ENCODE measurements at regions not wholly inside any gene's neighbourhood (a gene's known extent, or its start where the extent isn't known, plus 50 kb on each side); places are given as distances from the start of the nearest gene placed in this dataset.

DNA sequence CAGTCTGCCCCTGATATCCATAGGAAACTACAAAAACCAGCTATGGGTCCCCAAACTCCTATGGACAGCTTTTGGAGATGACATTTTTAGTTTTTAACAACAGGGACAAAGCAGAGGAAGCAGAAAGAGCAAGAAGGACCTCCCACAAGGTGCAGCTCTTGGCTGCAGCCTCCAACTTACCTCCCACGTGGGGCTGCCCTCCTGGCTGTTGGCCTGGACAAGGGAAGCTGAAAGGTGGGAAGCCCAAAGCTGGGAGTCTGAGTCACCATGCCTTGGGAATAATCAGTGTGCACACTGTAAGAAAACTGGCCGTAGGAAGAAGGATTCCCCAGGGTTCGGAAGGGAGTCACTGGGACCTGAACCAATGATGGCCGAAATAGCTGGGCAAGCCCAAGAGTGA is 51.8 kb upstream of the PAX1 start:
- no peak for DNase-seq

DNA sequence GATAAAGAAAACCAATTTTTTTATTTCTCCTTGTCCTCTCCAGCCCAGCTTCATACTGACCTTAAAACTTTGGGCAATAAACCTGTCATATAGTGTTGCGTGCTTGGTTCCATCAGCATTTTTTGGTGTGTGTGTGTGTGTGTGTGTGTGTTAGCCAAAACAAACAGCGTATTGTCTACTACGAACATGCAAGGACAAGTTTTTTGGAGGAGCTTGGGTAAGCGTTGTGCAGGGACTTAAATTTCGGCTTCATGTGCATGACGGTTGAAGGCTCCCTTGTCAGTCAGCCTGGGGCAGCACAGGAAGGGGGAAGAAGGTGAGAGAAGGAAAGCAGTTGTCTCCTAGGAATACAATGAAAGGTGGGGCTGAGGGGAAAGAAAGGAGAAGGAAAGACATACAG is 62.0 kb upstream of the PAX1 start:
- no peak for DNase-seq

DNA sequence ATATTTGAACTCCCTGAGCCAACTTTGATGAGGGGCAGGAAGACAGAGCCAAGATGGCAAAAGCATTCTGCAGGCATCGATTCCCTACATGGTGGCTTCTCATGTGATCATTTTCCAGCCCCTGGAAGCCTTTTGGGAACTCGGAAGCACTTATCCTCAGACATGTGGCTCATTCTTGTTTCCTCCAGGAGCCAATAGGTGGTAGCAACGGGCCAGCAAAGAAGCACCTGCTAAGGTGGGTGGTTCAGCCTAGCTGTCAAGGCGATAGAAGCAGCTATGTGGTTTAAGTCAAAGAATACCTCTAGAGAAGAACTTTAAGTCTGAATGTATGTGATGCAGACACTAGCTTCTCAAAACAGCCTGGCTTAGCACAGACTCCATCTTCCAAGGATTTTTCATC is 64.9 kb upstream of the PAX1 start:
- peak; percentile 28 for DNase-seq

DNA sequence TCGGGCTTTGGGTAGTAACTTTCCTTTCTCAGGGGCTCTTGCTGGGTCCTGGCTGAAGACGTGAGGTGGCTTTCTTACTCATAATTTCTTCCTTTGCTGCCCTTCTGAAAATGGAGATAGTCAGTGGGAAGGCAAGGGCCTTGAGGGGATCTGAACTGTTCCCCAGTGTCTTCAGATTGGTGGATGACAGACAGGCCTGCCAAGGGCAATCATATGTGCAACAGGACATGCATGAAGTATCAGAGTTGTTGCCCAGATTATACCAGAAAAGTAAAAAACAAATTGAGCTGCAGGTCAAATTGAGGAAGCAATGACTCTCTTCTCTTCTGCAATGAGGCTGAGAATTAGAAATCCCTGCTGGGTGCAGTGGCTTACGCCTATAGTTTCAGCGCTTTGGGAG is 71.6 kb upstream of the PAX1 start:
- no peak for DNase-seq

DNA sequence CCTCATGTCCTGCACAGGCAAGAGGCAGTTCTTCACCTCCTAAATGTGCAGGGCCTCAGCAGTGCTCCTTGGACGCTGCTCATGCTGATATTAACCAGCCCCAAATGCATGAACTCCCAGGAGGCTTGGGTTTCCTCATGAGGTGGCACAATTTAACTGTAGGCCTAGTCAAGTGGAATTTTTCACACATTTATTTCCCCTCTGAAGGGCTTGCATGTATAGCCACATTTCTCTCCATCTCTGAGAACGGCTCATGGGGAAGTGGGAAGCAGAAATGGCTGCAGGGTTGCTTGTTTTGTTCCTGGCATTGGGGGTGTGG is 72.8 kb upstream of the PAX1 start:
- DNase-seq, result no peak

DNA sequence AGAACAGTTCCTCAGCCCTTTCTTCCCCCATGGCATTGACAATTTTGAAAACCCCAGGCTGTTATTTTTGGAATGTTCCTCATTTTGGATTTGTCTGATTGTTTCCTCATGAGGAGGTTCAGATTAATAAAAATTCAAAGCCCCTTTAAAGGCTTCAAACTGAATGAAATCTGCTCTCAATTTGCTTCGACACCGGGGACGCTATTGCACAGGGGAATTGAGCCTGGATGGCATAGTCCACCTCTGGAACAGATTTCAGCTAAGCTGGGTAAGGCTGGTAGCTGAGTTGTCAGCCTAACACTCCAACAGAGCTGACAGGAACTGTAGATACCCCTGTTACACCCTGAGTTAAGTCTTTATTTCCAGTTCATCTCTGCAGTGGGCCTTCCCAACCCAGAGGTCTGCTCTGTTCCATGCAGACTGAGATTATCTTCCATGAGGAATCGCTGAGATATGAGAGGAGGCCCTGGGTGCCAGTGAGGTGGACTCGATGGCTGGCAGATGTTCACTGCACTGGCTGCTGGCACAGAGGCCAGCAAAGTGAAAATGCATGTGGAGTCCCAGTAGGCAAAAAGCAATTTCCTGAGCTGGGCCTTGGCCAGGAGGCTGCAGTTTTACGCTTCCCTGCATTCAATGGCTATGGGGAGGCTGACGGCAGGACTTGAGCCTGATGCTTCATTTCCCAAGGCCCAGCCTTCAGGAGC is 73.3 kb upstream of the PAX1 start:
- DNase-seq, result no peak

DNA sequence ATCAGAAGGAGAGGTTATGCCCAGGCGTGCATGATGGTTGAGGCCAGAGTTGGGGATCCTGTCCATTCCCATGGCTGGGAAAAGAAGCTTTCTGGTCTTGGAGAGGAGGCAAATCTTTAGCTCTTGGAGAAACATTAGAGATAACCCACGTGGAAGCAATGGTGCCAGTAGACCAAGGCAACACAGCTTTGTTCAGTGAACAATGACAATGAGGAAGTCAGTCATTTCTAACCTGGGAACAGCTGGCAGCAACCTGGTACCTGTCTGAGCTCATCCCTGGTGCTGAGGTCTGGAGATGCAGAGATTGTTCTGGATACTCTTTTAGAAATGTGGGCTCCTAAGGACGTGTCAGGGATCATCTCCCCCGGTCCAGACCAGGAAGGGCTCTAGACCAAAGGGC is 76.7 kb upstream of the PAX1 start:
- DNase-seq, result no peak

DNA sequence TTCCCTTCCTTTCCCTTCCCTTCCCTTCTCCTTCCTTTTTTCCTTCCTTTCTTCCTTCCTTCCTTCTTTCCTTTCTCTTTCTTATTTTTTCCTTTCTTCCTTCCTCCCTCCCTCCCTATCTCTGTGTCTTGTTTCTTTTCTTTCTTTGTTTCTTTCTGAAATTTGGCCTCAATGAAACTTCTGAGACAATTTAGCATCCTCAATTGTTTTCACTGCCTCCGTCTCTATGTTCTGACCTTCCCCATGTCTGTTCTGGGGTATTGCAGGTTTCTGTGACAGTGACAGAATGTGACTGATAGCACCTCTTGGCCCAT is 81.7 kb upstream of the PAX1 start:
- no peak for DNase-seq

DNA sequence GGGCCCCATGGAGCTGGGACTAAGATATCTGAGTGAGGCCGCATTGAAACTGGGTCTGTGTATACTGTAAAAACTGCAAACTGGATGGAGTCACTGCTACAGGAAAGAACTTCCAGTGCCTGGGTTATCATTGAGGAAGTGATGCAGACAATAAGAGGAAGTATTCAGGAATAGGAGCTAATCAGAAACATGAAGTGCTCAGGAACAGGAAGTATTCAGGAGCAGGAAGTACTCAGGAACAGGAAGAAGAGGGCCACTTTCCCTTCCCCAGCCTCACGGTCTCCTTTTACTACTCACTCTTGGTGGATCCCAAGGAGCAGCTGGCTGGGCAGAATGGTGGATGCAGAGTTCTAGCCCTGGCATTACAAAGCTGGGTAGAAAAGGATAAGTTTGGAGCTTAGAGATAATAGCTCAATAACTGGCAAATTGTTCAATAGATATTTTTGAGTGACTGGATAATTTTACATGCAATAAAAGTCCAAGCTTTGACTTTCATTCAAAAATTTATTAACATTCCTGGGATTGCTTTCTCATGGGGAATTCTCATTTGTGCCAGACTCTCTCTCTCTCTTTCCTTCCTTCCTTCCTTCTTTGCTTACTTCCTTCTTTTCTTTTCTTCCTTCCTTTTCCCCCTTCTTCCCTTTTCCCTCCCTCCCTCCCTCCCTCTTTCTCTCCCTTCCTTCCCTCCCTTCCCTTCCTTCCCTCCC is 82.2 kb upstream of the PAX1 start:
- no peak for DNase-seq

DNA sequence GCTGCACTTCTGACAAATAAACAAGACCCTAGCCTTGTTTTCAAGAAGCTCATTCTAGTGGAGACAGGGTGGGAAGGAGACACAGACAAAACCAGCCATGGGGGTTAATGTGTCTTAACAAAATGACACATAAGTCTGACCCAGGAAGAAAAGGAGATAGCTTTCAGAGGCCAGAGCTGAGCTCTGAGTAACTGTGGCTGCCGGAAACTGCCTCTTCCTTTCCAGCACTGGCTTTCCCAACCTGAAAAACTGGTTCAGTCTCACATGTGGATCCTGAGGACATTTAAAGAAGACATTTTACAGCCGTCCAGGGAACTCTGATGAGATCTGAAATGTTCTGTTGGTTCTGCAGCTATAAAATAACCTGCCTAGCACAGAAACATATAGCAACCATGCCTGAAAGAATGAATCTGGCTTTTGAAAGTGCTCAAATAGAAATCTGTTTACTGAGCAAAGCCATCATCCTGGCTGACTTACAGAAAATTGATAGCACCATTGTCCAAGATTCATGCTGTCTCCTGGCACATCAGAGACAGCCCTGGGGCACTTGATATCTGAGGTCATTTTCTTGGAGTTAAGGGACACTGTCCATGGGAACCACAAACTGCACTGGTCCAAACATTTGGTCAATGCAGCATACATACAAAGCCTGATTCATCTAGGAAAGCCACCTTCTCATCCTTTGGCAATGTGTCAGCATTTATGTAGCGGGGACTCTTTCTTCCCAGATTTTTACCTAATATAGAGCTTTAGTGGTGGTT is 83.2 kb upstream of the PAX1 start:
- DNase-seq, result peak; percentile 17

DNA sequence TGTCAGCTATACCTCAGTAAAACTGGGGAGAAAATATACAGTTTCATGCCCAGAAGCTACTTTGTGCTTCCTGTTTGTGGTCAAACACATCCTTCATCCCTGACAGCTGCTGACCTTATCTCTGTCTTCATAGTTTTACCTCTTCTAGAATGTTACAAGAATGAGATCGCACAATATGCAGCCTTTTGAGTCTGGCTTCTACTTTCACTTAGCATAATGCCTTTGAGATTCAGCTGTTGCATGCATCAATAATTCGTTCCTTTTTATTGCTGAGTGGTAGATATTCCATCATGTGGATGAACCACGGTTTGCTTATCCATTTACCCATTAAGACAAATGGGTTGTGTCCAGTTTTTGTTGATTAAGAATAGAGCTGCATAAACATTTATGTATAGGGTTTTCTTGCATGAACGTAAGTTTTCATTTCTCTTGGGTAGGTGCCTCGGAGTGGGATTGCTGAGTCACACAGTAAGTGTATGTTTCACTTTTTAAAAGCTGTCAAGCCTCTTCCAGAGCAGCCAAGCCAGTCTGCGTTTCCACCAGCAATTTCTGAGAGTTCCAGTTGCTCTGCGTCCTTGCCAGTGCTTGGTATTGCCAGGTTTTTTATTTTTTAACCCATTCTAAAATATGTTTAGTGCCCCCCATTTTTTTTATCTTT is 86.6 kb upstream of the PAX1 start:
- DNase-seq, result no peak

DNA sequence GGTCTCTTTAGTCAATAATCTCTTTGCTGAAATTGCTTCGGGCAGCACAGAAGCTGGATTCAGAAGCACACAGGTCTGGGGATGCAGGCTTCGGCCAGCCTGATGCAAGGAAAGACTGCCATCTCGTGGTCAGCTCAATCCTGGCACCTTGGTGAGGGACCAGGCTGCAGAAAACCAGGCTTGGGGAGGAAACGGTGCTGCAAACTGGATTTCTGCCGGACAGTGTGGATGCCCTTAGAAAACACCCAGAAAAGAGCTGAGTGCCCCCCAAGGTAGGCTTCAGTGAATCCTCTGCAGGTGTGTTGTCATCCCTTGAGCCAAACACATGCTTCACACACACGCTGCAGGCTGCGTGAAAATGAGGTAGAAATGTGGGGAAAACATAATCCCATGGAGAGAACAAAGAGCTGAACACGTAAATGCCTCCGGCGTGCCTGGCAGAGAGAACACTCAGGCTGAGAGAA is 89.8 kb upstream of the PAX1 start:
- DNase-seq, result peak; percentile 75

DNA sequence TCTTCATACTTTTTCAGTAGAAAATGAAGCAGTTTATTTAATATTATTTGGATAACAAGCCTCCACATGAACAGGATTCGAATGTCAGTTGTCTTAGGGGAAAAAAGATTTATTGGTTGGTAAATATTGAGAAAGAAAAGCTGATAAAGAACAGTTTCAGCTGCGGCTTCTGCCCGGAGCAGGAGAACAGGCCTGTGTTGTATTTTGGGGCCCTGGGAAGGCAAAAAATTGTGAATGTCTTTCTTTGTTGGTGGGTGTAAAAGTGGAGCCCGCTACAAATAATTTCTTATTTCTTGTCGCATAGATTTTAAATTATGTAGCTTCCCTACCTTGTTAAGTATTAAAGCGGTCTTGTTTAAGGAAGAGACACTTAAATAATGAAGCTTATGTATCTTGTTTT is 90.5 kb upstream of the PAX1 start:
- no peak for DNase-seq

DNA sequence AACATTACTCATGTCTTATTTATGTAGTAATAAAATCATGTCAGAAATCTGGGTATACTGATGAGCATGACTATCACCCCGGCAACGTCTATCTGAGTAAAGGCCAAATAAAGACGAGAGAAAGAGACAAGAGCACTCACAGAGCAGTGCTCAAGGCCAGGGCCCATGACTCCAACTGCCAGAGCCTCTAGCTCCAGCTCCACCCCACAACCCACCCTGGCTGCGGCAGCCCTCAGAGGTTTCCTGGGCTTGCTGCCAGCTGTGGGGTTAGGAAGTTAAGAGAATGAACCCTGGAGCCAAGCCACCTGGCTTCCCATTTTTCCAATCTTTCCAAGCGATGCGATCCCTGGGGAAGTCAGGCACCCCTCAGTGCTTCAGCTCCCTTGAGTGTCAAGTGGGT is 92.0 kb upstream of the PAX1 start:
- DNase-seq, result peak; percentile 91

DNA sequence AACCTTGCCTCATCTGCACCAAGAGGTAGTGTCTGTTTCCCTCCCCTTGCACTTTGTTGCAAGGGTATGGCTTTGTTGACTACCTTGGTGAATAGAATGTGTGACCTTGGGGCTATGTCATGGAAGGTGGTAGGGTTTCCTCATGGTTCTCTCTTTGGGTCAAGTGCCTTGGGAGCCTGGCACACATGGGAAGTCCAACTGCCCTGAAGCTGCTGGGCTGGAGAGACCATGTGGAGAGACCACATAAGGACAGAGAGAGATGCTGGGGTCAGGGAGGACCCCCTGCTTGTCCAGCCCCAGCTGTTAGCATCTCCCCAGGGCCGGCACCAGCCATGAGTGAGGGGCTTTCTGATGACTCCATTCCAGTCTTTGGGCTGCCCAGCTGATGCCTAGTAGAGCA is 95.5 kb upstream of the PAX1 start:
- no peak for DNase-seq

DNA sequence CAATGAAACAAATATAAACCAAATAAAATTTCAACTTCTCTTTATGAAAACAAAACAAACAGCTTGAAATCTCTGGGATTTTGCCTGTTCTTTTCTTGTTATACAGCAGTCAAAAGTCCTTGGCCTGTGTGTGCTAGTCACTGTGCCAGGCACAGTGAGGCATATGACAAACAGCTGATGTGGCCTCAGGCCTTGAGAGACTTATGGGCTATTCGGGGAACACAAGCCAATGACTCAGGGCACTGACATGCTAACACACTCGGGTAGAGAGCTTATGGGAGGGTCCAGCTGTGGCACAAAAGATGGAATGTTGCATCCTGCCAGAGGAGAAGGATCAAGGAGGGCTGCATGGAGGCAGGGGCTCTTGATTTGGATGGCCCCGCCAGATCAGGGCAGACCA is 95.4 kb upstream of the NKX2-2 start:
- DNase-seq, result no peak

DNA sequence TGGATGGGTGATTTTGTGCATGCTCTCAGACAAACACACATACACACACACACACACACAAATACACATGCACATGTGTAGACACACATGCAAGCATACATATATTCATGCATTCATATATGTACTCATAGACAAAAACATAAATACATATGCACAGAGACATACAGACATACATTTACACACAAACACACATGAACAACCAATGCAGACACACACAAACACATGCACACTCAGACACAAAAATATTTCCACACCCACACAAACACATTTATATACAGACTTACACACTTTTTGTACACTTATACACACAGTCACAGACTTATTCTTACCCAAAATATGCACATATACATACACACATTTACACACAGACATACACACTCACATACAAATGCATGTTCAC is 94.9 kb upstream of the NKX2-2 start:
- no peak for DNase-seq

DNA sequence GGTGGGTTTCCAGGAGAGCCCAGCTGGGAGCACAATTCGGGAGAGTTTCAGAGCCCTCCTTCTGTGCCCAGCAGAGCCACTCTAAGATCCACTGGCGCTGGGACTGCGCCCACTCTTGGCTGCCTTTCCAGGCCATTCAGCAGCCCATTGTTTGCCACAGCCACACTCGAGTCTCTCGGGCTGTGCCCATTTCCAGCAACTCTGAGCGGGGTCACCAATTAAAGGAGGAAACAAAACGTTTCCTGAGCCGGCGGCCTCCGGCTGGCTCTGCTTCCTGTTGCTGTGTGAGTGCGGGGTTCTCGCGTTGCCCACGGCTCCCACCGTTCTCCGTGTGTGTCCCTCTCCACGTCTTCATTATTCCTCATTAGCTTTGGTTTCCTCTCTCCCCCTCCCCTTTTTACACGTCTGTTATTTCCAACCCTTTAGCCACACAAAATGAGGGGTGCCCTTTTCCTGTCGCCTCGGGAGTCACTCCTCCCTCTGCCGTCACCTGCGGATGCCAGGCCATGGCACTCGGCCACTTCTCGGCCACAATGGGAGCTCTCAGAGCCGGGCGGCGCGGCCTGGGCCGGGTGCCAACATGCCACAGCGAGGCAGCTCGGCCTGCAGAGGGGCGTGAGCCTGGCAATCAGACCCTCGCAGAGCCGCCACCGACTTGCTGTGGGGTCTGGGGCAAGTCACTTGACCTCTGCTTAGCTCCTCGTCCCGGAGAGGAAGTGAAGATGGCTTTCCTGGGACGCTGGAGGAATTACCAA is 94.3 kb upstream of the NKX2-2 start:
- peak; percentile 91 for DNase-seq

DNA sequence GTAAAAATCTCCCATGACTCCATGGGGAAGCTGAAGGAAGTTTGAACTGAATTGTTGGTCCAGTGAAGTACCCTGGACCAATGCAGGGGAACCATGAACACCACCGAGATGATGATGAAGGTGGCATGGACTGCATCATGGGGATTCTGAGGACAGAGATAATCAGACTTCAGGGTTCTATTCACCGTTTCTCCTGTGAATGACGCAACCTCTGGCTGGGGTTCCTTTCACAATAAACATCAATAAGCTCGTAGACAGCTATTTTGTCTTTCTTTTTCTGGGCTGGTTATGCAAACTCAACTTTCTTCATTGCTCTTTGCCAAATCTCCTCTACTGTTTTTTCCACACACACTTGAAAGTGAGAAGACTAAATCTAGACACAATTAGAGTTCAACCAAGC is 87.9 kb upstream of the NKX2-2 start:
- no peak for DNase-seq

DNA sequence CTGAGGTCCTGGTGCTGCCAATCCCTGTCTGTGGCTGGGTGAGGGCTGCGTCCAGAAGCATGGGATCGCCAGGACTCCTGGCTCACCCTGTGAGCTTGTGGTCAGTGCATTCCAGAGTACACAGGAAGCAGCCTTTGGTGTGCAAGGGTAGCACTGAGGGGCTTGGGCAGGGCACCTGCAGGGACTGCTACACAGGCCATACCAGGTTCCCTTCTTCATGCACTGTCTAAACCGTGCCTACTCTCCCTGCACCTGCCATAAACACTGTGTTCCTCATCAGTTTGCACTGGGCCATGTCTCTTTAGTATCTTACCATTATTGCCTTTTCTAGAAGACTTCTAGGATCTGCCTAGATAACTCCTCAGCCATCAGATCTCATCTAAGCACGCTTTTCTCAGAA is 72.8 kb upstream of the NKX2-2 start:
- DNase-seq, result no peak

DNA sequence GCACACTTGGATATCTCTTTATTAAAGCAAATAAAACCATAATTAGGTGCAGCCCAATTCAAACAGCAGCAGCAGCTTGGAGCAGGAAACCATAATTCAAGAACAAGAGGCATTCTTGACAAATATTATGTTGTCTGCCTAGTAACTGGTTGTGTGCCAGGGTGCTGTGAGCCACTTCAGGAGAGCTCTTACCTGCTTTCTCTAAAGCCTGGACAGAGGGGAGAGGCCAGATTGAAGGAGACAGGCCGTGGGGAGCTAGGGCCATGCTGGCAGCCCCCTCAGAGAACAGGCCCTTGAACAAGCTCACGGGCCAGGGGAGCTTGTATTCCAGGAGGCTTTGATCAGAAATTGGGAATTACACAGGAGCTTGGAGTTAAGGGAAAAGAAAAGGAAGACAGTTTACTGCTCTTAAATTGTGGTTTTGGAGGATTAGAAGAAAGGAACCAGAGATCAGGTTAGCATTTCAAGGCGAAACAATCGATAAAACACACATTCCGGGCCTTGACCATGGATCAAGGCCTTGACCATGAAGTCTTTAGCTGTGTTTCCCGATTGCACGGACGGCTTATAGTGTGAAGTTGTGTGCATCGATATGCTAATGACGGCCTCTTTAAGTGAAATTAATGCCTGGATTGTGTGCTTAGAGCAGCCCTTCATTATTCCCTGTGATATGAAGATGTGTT is 69.8 kb upstream of the NKX2-2 start:
- DNase-seq, result peak; percentile 95

DNA sequence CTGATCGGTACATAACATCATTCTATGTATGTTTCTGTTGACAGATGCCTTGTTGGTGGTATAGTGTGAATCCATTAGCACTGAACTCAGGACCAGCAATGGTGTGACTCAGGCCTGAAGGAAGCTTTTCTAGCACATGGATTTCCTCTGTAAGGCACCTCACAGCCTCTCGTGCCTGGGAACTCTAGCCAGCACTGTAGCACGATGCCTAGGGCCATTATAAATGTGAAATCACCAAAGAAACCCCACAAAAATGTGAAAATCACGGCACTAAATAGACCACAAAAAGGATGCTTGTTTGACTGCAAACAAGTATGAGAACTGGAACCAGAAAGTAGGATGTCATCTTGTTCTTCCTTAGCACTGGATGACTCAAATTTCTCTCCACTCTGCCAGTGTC is 63.7 kb upstream of the NKX2-2 start:
- DNase-seq, result no peak

Measured in NCI-H2029 (cell line).